ENCODE measurements at regions not wholly inside any gene's neighbourhood (a gene's known extent, or its start where the extent isn't known, plus 50 kb on each side); places are given as distances from the start of the nearest gene placed in this dataset.

DNA sequence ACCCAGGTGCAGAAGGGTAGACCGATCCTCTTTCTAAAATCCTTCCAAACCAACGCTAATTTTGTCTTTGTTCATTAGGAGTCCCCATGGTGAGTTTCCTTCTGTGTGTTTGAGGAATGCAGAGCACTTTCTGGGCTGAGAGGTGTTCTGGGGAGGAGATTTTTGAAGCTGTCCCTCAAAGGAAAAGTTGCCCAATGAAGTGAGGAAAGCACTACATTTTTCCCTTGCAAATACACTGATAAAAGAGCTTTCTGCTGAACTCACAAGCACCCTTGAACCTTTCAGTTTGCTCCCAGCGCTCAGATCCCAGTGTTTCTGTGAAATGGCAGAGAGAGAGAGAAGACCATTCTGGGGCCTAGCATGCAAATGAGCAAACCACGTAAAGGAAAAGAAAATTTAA lies 299.6 kb upstream of the FANCL start:
- TF ChIP-seq GATA3 (IDR thresholded peaks at IDR 0.05; ENCODE audit: low read depth, low read length) (no peak), GATA2 (IDR thresholded peaks at IDR 0.05; ENCODE audit: low read depth, low read length) (no peak)
